ENCODE measurements at regions not wholly inside any gene's neighbourhood (a gene's known extent, or its start where the extent isn't known, plus 50 kb on each side); places are given as distances from the start of the nearest gene placed in this dataset.

DNA sequence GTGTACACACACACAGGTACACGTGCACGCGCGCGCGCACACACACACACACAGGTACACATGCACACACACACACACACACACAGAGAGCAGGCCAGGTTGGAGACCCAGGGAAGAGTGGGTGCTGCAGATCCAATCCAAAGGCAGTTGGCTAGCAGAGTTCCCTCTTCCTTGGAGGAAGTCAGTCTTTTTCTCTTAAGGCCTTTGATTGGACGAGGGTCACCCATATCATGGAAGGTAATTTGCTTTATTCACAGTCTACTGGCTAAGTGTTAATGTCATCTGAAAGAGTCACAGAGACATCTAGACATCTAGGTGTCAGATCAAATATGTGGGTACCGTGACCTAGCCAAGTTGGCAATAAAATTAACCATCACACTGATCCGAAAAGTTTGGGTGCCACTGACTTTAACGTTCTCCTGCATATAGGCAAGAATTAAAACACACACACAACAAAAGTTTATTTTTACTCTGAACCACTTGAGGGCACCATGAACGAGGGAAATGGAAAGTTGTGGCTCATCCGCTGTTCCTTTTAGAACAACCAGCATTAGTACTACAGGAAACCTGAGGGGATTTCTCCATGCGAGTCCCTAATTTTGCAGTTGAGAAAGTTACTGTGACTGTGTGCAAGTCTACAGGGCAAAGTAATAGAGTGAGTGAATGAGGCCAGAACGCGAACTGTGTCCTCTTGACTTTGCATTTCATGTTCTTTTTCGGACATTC, 66.0 kb upstream of the STOX2 start:
- Histone ChIP-seq H3K9ac (ENCODE audit: low read length) (no peak overlapping the region), H3K36me3 (ENCODE audit: control insufficient read depth, insufficient read depth, low read length) (no peaks in the 10 kb centered on the region), H3K9me3 (ENCODE audit: control insufficient read depth, low read length) (no peaks in the 10 kb centered on the region), H3K4me1 (ENCODE audit: control insufficient read depth, insufficient read depth, low read length) (peaks cover 5% of the 10 kb centered on the region), H3K27me3 (ENCODE audit: control insufficient read depth, insufficient read depth, low read length) (no peaks in the 10 kb centered on the region), H3K4me3 (ENCODE audit: low read length) (no peak overlapping the region)

DNA sequence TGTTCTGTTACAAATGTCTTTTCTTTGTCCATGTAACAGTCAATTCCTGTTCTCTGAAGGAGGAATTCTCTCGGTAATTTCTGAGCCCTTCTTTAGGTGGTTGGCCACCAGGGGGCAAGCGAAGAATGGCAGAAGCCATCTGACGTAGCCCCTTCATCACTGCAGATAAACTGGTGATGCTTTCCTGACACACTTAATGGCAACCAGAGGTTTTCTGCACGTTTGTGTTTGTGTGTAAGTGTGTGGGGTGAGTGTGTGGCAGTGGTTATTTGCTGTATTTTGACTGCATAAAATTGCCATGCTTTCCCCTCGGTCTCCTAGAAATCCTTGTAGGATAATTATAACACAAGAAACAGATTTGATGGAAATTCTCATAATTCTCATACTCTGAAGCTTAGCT, 64.8 kb upstream of the STOX2 start:
- H3K36me3 ChIP-seq (ENCODE audit: control insufficient read depth, insufficient read depth, low read length) = no peaks in the 10 kb centered on the region
- no peaks in the 10 kb centered on the region for H3K4me1 ChIP-seq (ENCODE audit: control insufficient read depth, insufficient read depth, low read length)
- H3K4me3 ChIP-seq (ENCODE audit: low read length) = no peak overlapping the region
- H3K9ac ChIP-seq (ENCODE audit: low read length) = no peak overlapping the region
- H3K27me3 ChIP-seq (ENCODE audit: control insufficient read depth, insufficient read depth, low read length) = no peaks in the 10 kb centered on the region
- no peaks in the 10 kb centered on the region for H3K9me3 ChIP-seq (ENCODE audit: control insufficient read depth, low read length)

DNA sequence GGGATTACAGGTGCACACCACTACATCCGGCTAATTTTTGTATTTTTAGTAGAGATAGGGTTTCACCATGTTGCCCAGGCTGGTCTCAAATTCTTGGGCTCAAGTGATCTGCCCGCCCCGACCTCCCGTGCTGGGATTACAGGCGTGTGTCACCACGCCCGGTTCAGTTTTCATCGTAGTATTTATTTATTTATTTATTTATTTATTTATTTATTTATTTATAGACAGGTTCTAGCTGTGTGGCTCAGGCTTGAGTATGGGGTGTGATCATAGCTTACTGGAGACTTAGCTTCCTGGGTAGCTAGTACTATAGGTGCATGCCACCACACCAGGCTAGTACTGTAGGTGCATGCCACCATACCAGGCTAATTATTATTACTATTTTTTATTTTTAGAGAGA, 64.1 kb upstream of the STOX2 start:
- no peaks in the 10 kb centered on the region for H3K27me3 ChIP-seq (ENCODE audit: control insufficient read depth, insufficient read depth, low read length)
- no peaks in the 10 kb centered on the region for H3K9me3 ChIP-seq (ENCODE audit: control insufficient read depth, low read length)
- H3K36me3 ChIP-seq (ENCODE audit: control insufficient read depth, insufficient read depth, low read length) = no peaks in the 10 kb centered on the region
- no peak overlapping the region for H3K4me3 ChIP-seq (ENCODE audit: low read length)
- no peak overlapping the region for H3K9ac ChIP-seq (ENCODE audit: low read length)
- no peaks in the 10 kb centered on the region for H3K4me1 ChIP-seq (ENCODE audit: control insufficient read depth, insufficient read depth, low read length)

DNA sequence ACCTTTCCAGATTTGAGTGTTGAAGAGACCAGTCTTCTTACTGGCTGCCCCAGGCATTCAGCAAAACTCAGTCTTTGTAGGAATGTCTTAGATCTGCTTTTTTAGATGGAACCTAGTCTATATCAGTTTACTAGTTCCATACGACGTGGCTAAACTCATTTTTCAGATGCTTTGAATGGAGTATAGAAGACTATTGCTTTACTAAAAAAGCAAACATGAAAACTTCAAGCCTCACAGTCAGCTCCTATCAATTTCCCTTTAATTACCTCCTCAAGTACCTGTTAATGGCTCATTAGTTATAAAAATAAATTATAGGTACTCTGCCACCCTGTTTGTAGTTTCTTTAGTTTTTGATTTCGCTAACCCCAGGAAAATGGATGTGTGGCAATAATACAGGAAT, 63.0 kb upstream of the STOX2 start:
- Histone ChIP-seq H3K4me1 (ENCODE audit: control insufficient read depth, insufficient read depth, low read length) (no peaks in the 10 kb centered on the region), H3K36me3 (ENCODE audit: control insufficient read depth, insufficient read depth, low read length) (no peaks in the 10 kb centered on the region), H3K4me3 (ENCODE audit: low read length) (no peak overlapping the region), H3K9me3 (ENCODE audit: control insufficient read depth, low read length) (no peaks in the 10 kb centered on the region), H3K9ac (ENCODE audit: low read length) (no peak overlapping the region), H3K27me3 (ENCODE audit: control insufficient read depth, insufficient read depth, low read length) (no peaks in the 10 kb centered on the region)

DNA sequence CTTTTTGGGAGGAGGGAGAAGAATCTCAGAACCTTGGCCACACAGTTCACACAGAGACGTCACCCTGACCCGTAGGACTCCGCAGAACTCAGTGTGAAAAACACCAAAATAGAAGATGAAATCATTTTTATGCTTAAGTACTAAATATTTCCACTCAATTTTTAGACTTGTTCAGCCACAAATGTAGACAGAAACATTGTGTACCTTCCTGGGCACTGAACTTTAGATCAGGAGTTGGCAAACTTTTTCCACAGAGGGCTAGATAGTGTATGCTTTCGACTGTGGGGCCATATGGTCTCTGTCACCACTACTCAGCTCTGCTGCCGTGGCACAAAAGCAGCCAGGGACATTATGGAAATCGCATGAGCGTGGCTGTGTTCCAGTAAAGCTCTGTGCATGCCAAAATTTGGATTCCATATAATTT, 61.8 kb upstream of the STOX2 start:
- H3K36me3 ChIP-seq (ENCODE audit: control insufficient read depth, insufficient read depth, low read length) = no peaks in the 10 kb centered on the region
- H3K4me1 ChIP-seq (ENCODE audit: control insufficient read depth, insufficient read depth, low read length) = no peaks in the 10 kb centered on the region
- H3K9ac ChIP-seq (ENCODE audit: low read length) = no peak overlapping the region
- H3K4me3 ChIP-seq (ENCODE audit: low read length) = no peak overlapping the region
- H3K9me3 ChIP-seq (ENCODE audit: control insufficient read depth, low read length) = no peaks in the 10 kb centered on the region
- H3K27me3 ChIP-seq (ENCODE audit: control insufficient read depth, insufficient read depth, low read length) = no peaks in the 10 kb centered on the region

DNA sequence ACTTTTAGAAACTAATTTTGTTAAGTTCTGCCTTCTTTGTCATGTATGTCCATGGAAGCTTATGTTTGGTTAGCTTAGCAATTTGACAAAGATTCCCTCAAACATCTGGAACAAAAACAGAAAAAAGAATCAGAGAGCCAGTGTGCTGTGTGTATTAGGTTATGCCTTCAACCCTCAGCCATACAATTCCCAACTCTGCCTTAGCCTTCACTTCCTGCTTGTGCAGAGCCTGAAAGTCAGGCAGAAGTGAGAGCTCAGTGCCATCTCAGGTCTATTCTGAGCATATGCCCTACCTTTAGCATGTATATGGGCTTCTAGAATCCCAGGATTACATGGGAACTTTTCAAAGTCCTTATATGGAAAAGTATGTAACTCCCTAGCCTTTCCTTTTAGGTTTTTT, 58.2 kb upstream of the STOX2 start:
- H3K27me3 ChIP-seq (ENCODE audit: control insufficient read depth, insufficient read depth, low read length) = no peaks in the 10 kb centered on the region
- no peak overlapping the region for H3K4me3 ChIP-seq (ENCODE audit: low read length)
- no peak overlapping the region for H3K9ac ChIP-seq (ENCODE audit: low read length)
- H3K9me3 ChIP-seq (ENCODE audit: control insufficient read depth, low read length) = no peaks in the 10 kb centered on the region
- H3K4me1 ChIP-seq (ENCODE audit: control insufficient read depth, insufficient read depth, low read length) = no peaks in the 10 kb centered on the region
- H3K36me3 ChIP-seq (ENCODE audit: control insufficient read depth, insufficient read depth, low read length) = no peaks in the 10 kb centered on the region

DNA sequence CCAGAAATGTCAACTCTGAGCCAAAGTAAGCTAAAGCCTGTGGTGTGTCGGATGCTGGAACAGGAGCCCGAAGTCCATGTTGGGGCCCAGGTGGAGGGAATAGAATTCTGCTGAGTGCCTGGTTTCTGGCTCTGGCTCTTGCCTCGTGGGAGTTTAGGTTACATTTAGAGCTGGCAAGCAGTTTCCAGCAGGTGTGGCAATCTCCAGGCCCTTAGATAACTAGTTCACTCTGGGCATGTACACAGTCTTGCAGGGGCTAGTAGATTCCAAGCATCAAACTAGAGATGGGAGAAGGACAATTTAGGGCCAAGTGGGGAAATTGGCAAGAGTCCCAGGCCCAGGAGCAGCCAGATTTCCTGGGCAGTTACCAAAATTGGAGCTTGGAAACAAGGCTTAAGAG, 56.3 kb upstream of the STOX2 start:
- Histone ChIP-seq H3K27me3 (ENCODE audit: control insufficient read depth, insufficient read depth, low read length) (no peaks in the 10 kb centered on the region), H3K36me3 (ENCODE audit: control insufficient read depth, insufficient read depth, low read length) (no peaks in the 10 kb centered on the region), H3K4me1 (ENCODE audit: control insufficient read depth, insufficient read depth, low read length) (no peaks in the 10 kb centered on the region), H3K9me3 (ENCODE audit: control insufficient read depth, low read length) (no peaks in the 10 kb centered on the region), H3K9ac (ENCODE audit: low read length) (no peak overlapping the region), H3K4me3 (ENCODE audit: low read length) (no peak overlapping the region)

DNA sequence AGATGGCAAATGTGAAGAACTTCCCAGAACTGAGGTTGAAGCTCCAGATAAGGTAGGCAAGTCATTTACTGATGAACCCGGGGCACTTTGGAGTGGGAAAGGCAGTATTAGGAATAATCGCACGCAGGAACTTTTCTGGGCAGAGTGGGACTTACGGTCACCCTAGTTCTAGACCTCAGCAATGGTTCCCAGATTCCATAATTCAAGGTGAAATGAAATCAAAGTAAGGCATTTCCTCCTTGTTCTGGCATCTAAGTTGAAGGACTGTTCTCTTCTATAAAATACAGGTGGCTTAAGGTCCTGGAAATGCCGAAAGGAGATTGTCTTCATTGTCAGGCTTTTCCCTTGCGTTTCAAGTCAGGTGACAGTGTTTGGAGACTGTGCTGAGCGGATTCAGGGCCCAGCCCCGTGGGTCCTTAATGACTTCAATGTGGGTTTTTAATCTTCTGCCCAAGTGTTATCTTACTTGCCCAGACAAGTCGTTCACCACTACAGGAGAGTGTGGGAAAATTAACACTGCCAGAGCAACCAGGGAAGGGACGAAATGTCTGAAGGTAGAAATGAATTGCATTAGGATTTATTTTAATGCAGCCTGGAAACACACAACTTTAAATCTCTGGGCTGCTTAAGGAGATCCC, 52.1 kb upstream of the STOX2 start:
- no peaks in the 10 kb centered on the region for H3K27me3 ChIP-seq (ENCODE audit: control insufficient read depth, insufficient read depth, low read length)
- no peak overlapping the region for H3K9ac ChIP-seq (ENCODE audit: low read length)
- no peaks in the 10 kb centered on the region for H3K4me1 ChIP-seq (ENCODE audit: control insufficient read depth, insufficient read depth, low read length)
- H3K9me3 ChIP-seq (ENCODE audit: control insufficient read depth, low read length) = no peaks in the 10 kb centered on the region
- no peaks in the 10 kb centered on the region for H3K36me3 ChIP-seq (ENCODE audit: control insufficient read depth, insufficient read depth, low read length)
- no peak overlapping the region for H3K4me3 ChIP-seq (ENCODE audit: low read length)

DNA sequence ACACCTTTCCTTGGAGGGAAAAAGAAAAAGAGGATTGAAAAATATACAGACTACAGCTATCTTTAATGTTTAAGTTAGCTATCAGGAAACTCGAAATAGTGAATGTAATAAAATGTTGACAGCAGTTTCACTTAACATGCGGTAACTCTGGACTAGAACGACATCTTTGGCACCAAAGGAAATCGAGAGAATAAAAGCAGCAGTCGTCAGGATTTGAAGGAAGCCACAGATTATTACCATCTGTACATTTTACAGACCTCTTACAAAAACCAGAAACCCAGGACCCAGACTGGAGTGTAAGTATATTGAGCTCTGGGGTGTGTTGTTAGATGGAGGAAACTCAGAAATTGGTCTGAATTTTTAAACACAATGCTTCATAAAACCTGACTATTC, 51.6 kb upstream of the STOX2 start:
- Histone ChIP-seq H3K27me3 (ENCODE audit: control insufficient read depth, insufficient read depth, low read length) (no peaks in the 10 kb centered on the region), H3K36me3 (ENCODE audit: control insufficient read depth, insufficient read depth, low read length) (no peaks in the 10 kb centered on the region), H3K4me3 (ENCODE audit: low read length) (no peak overlapping the region), H3K4me1 (ENCODE audit: control insufficient read depth, insufficient read depth, low read length) (no peaks in the 10 kb centered on the region), H3K9ac (ENCODE audit: low read length) (no peak overlapping the region), H3K9me3 (ENCODE audit: control insufficient read depth, low read length) (no peaks in the 10 kb centered on the region)

All from mucosa of stomach (tissue), 1 donor.